SW 1271 (cell line): ENCODE measurements at regions not wholly inside any gene's neighbourhood (a gene's known extent, or its start where the extent isn't known, plus 50 kb on each side); places are given as distances from the start of the nearest gene placed in this dataset.
A peak's percentile ranks its signal among the peaks of the same experiment; 100 is the strongest.

Experiments used
- DNase-seq, 2 experiments: peaks; one replicate each; lab custom pipeline; 2025; lab: John Stamatoyannopoulos, UW

GRCh38 chr4:111864066-111864465 is 281.2 kb upstream of the FAM241A start:
- no peak for DNase-seq

- DNase-seq, result no peak
Observed at GRCh38 chr4:111869339-111869738, 275.9 kb upstream of the FAM241A start.

GRCh38 chr4:111871802-111872201 is 273.5 kb upstream of the FAM241A start:
- DNase-seq, result no peak

GRCh38 chr4:111873801-111874200 is 271.5 kb upstream of the FAM241A start:
- no peak for DNase-seq

- DNase-seq, result no peak
Observed at GRCh38 chr4:111879539-111879938, 265.7 kb upstream of the FAM241A start.

DNA sequence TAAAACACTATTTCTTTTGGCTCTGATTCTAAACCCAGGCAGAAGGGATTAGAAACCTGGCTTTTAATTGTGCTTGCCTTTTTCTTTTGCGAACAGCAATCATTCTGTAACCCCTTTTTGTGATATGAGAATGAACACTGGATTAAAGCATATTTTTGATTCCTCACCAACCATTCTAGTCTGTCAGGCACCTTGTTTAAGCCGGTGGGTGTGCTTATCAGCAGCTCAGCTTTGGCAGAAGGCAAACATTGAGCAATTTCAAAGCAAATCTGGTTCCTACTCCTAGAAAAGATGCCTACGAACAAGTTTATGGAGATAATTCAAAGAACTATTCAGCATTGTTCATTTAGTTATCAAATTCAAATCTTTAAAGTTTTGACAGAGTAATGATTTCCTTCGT is 265.1 kb upstream of the FAM241A start:
- DNase-seq, result no peak

DNA sequence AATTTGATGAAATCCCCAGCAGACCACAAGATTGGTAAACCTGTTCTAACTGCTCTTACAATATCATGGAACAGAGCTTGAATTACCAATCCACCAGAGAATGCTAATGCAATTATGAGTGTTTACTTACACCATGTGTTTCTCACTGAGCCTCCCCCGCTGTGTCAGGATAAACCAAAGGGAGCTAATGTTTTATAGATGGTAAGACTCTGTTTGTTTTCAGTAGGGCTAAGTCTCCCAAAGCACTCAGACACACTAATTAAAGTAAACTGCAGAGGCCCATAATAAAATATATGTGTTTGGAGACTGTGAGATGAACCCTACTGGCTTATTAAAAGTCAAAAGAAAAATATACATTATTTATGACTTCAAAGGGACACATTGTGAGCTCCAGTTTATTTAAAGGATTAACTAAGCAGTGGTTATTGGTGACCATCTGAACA is 261.7 kb upstream of the FAM241A start:
- DNase-seq, result no peak

- no peak for DNase-seq
Observed at GRCh38 chr4:111890412-111890811, 254.8 kb upstream of the FAM241A start.

DNA sequence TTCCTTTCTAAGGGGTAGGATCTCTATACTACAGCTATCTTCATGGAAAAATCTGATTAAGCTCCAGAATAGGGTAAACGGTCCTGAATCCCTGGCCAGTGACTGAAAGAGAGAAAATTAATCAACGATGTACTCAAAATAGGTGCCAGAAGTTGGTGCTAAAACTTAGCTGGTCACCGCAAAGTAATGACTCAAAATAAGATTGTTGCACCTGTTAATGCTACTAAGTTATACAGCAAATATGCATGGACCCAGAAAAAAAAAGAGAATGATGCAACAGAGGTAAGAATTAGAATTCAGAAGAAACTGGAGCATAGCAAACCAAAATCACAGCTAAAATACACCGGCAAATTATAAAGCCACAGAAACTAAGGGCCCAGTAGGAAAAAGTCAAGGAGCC is 239.7 kb upstream of the FAM241A start:
- no peak for DNase-seq

DNA sequence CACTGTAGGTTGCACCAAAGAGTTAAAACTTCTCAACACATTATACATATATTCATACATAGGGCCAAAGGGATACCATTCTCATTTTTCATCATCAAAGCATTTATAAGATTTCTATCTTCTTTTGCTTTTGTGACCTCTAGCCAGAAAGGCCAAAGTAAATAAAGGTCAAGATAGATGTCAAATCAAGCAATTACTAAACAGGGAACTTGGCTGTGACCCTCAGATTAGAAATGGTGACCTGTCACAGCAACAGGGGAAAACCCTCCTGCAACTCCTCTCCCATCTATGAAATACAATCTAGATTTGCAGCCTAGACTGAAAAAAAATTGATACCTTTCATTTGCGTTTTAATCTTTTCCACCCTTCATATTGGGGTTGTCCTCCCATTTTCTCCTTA is 225.6 kb upstream of the FAM241A start:
- DNase-seq, result no peak

GRCh38 chr4:111921714-111922113 is 223.5 kb upstream of the FAM241A start:
- no peak for DNase-seq

- no peak for DNase-seq
Observed at GRCh38 chr4:111923786-111924185, 221.5 kb upstream of the FAM241A start.

DNA sequence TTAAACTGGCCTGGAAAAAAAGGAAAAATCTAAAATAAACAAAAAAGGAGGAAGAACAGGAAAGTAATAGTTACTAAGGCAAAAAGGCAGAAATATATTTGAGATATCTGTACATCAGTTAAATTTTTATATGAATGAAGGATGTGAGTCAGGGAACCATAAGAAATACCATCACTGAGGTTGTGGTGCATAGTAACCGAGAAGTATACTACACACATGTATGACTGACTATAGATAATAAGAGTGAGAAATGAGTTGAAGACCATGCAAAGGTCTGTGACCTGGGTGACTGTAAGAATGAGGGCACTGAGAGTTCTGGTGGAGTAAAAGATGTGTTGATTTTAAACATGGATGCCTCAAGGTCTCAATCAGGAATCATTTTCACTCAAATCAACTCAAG is 220.6 kb upstream of the FAM241A start:
- no peak for DNase-seq

DNA sequence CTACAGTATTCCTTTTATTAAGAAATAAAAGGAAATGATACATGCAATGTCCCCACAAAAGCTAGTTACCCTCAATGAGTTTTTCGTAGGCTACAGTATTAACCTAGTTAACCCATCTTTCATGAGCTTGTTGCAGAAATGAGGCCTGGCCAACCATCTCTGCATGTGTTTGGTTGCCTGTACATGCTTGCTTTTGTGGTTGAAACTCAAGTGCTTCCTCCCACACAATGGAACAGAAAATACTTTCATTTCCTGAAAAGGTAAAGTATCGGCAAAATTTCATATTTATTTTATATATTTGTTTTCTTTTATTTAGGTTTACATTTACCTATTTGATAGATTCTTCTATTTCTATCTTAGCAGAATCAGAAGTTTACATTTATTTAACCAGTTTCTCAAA is 214.6 kb upstream of the FAM241A start:
- DNase-seq, result no peak

- DNase-seq, result no peak
Observed at GRCh38 chr4:111933703-111934102, 211.6 kb upstream of the FAM241A start.

DNA sequence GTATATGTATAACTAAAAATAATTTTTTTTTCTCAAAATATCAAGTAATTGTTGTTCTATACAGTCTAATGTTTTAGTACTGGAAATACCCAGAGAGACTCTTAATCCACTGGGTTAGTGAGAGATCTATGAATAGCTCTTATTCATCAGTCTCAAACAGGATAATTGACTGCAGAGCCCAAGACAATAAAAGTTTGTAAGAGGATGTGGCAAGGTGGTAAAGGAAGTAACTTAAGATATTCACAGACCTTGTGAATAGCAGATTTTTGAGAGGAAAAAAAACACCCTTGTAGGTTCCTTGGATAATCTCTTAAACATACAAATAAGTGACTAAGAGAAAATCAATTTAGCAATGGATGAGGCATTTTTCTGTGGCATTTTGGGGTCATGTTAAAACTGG is 210.9 kb upstream of the FAM241A start:
- no peak for DNase-seq

GRCh38 chr4:111937368-111937767 is 207.9 kb upstream of the FAM241A start:
- peak in 1 of 2 experiments; percentile 56 for DNase-seq

GRCh38 chr4:111941957-111942356 is 203.3 kb upstream of the FAM241A start:
- DNase-seq, result no peak

GRCh38 chr4:111943796-111944203 is 201.5 kb upstream of the FAM241A start:
- peak in 1 of 2 experiments; percentile 5 for DNase-seq

- DNase-seq, result no peak
Observed at GRCh38 chr4:111945014-111945413, 200.2 kb upstream of the FAM241A start.

- DNase-seq, result no peak
Observed at GRCh38 chr4:111946800-111947199, 198.5 kb upstream of the FAM241A start.

GRCh38 chr4:111952688-111953087 is 192.6 kb upstream of the FAM241A start:
- no peak for DNase-seq

GRCh38 chr4:111954550-111954949 is 190.7 kb upstream of the FAM241A start:
- no peak for DNase-seq

DNA sequence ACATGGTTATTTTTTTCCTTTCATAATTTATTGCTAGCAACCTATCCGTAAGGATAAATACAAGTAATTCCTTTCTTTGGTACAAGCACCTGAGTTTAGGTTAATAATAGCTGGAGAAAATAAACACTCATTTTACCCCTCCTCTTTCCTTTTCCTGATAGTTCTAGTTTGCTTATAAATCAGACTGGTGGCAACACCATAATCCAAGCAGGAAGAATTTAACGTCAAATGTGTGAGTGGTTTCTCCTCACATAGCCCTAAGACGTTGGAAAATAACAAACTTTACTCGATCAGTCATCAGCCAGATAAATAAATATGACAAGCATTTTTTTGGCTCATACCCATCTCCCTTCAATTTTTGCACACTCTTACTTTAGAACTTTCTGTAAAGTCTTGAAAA is 190.3 kb upstream of the FAM241A start:
- DNase-seq, result no peak

DNA sequence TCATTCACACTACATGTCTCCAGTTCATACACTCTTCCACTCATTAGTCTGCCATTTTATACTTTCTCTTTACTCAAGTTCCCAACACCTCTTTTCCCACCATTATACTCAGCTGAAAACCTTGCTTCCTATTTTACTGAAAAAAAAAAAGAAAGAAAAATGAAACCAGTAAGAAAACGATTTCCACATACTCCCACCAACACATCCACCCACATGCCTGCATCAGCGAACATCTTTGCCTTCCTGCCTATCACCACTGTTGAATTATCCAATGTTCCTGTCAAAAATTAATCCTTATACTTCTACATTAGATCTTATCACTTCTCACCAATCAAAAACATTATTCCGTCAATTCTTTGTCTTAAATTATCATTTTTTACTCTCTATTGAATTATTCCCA is 188.1 kb upstream of the FAM241A start:
- DNase-seq, result no peak
